ENCODE measurements at regions not wholly inside any gene's neighbourhood (a gene's known extent, or its start where the extent isn't known, plus 50 kb on each side); places are given as distances from the start of the nearest gene placed in this dataset.
"Not testable (repeated sequence)": the region's sequence is repeated elsewhere in the genome, so short reads cannot be mapped to it uniquely, and the experiment has no call there.

GRCh38 chr12:46659032-46659650, 166.7 kb downstream of the SLC38A4 start:
- peak overlapping the region; percentile 55 for H3K27ac ChIP-seq

DNA sequence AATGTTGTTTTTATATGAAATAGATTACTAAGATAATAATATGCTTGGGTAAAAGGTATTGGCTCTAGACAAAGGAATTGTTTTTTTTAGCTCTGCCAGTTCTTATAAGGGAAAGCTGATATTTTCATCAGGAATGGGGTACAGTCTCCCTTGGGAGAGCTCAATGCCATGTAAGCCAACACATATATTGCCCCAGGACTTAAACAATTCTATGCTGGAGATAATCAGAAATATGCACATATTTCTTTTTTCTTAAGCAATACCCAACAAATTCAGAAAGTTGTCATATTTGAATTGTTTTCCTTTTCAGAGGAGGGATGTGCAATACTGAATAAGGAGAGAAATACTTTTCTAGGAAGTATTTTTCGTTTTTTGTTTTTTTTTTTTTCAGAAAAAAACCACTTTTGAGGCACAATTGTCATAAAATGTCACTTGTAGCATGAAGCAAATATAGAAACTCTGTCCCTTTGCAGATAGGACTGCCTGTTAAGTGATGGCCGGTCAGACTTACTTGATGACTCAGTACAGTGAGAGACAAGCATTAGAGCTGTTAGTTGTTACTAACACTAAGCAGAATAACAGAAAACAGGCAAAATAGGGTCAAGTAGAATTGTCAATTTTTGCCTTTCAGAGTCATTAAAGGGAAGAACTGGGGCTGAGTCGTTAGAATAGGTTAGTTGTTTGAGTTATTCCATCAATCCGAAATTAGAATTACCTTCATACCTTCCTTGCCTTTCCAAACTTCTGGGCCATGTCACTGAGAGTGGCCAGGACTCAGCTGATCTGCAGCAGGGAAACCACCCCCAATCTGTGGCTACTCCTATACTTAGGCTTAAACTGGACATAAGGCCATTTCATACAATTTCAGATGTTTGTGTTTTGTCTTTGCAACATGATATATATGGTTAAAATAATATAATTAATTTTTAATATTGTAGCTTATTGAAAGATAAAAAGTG, 168.1 kb downstream of the SLC38A4 start:
- no peak for TF ChIP-seq POLR2AphosphoS5 (IDR thresholded peaks at IDR 0.05; ENCODE audit: insufficient read depth in 1 of 2, low read depth in 1 of 2)
- TF ChIP-seq POLR2A (IDR thresholded peaks at IDR 0.05), result no peak
- no peak for TF ChIP-seq CTCF (IDR thresholded peaks at IDR 0.05)
- no peaks in the 10 kb centered on the region for H3K27me3 ChIP-seq
- H3K9me3 ChIP-seq, result no peaks in the 10 kb centered on the region
- H3K4me3 ChIP-seq, result no peak overlapping the region
- no peak for DNase-seq (ENCODE audit: extremely low spot score in 2 of 2)
- intact Hi-C loops (cut with DNase I), result no loop called here
- H3K36me3 ChIP-seq, result no peaks in the 10 kb centered on the region
- peaks cover 38% of the 10 kb centered on the region for H3K4me1 ChIP-seq
- H3K27ac ChIP-seq, result no peak overlapping the region

More at GRCh38 chr12:46659032-46659650, 166.7 kb downstream of the SLC38A4 start:
- Histone ChIP-seq H3K27me3 (no peaks in the 10 kb centered on the region), H3K9me3 (no peaks in the 10 kb centered on the region), H3K4me1 (peaks cover 39% of the 10 kb centered on the region), H3K4me3 (no peak overlapping the region), H3K36me3 (no peaks in the 10 kb centered on the region)
- no peak for DNase-seq (ENCODE audit: extremely low spot score in 2 of 2)
- intact Hi-C loops (cut with DNase I), result no loop called here
- TF ChIP-seq POLR2A (IDR thresholded peaks at IDR 0.05) (no peak), POLR2AphosphoS5 (IDR thresholded peaks at IDR 0.05; ENCODE audit: insufficient read depth in 1 of 2, low read depth in 1 of 2) (no peak), CTCF (IDR thresholded peaks at IDR 0.05) (no peak)

GRCh38 chr12:46655984-46656383, 169.8 kb downstream of the SLC38A4 start:
- H3K4me3 ChIP-seq; H3K9me3 ChIP-seq; H3K36me3 ChIP-seq; intact Hi-C loops (cut with DNase I); H3K27me3 ChIP-seq; H3K27ac ChIP-seq; DNase-seq (ENCODE audit: extremely low spot score in 2 of 2): not testable (repeated sequence)
- peaks cover 27% of the 10 kb centered on the region for H3K4me1 ChIP-seq

GRCh38 chr12:46653311-46653710, 172.5 kb downstream of the SLC38A4 start:
- no peak for DNase-seq (ENCODE audit: extremely low spot score in 2 of 2)
- H3K9me3 ChIP-seq, result no peaks in the 10 kb centered on the region
- no peak overlapping the region for H3K4me3 ChIP-seq
- H3K36me3 ChIP-seq, result no peaks in the 10 kb centered on the region
- no peaks in the 10 kb centered on the region for H3K27me3 ChIP-seq
- H3K27ac ChIP-seq, result no peak overlapping the region
- intact Hi-C loops (cut with DNase I), result no loop called here
- TF ChIP-seq POLR2AphosphoS5 (IDR thresholded peaks at IDR 0.05; ENCODE audit: insufficient read depth in 1 of 2, low read depth in 1 of 2) (no peak), POLR2A (IDR thresholded peaks at IDR 0.05) (no peak), CTCF (IDR thresholded peaks at IDR 0.05) (no peak)
- H3K4me1 ChIP-seq, result peaks cover 4% of the 10 kb centered on the region

- H3K27me3 ChIP-seq, result no peaks in the 10 kb centered on the region
- intact Hi-C loops (cut with DNase I), result no loop called here
- TF ChIP-seq POLR2A (IDR thresholded peaks at IDR 0.05) (no peak), POLR2AphosphoS5 (IDR thresholded peaks at IDR 0.05; ENCODE audit: insufficient read depth in 1 of 2, low read depth in 1 of 2) (no peak), CTCF (IDR thresholded peaks at IDR 0.05) (no peak)
- no peaks in the 10 kb centered on the region for H3K4me1 ChIP-seq
- H3K36me3 ChIP-seq, result no peaks in the 10 kb centered on the region
- H3K9me3 ChIP-seq, result no peaks in the 10 kb centered on the region
- H3K27ac ChIP-seq, result no peak overlapping the region
- no peak overlapping the region for H3K4me3 ChIP-seq
- no peak for DNase-seq (ENCODE audit: extremely low spot score in 2 of 2)
Measured at GRCh38 chr12:46652692-46653091, 173.1 kb downstream of the SLC38A4 start.

Measured in vagina (tissue), 2 donors.